ENCODE measurements at regions not wholly inside any gene's neighbourhood (a gene's known extent, or its start where the extent isn't known, plus 50 kb on each side); places are given as distances from the start of the nearest gene placed in this dataset.

GRCh38 chr4:116444117-116444516 is 641.3 kb downstream of the TRAM1L1 start:
- Histone ChIP-seq H3K27me3 (replicated peaks) (no peaks in the 10 kb centered on the region), H3K27ac (no peak overlapping the region), H3K4me3 (ENCODE audit: low read depth, low read length) (no peak overlapping the region), H3K36me3 (replicated peaks) (no peaks in the 10 kb centered on the region)
- in situ Hi-C loops (cut with HindIII; ENCODE audit: low pct_ligation_motif_present, low sequenced_read_pairs) = no loop called here
- no peak for DNase-seq
- no peak for TF ChIP-seq CTCF (IDR thresholded peaks at IDR 0.05; ENCODE audit: low read depth, low read length, missing control alignments)

GRCh38 chr4:116438981-116439729 is 646.2 kb downstream of the TRAM1L1 start:
- DNase-seq = no peak
- no peaks in the 10 kb centered on the region for H3K36me3 ChIP-seq (replicated peaks)
- no peak for TF ChIP-seq CTCF (IDR thresholded peaks at IDR 0.05; ENCODE audit: low read depth, low read length, missing control alignments)
- no peaks in the 10 kb centered on the region for H3K27me3 ChIP-seq (replicated peaks)
- in situ Hi-C loops (cut with HindIII; ENCODE audit: low pct_ligation_motif_present, low sequenced_read_pairs) = no loop called here
- no peak overlapping the region for H3K27ac ChIP-seq
- no peak overlapping the region for H3K4me3 ChIP-seq (ENCODE audit: low read depth, low read length)

GRCh38 chr4:116438417-116438816 is 647.0 kb downstream of the TRAM1L1 start:
- Histone ChIP-seq H3K36me3 (replicated peaks) (no peaks in the 10 kb centered on the region), H3K27me3 (replicated peaks) (no peaks in the 10 kb centered on the region), H3K27ac (no peak overlapping the region), H3K4me3 (ENCODE audit: low read depth, low read length) (no peak overlapping the region)
- in situ Hi-C loops (cut with HindIII; ENCODE audit: low pct_ligation_motif_present, low sequenced_read_pairs) = no loop called here
- no peak for TF ChIP-seq CTCF (IDR thresholded peaks at IDR 0.05; ENCODE audit: low read depth, low read length, missing control alignments)
- DNase-seq = no peak

GRCh38 chr4:116427666-116428065 is 657.7 kb downstream of the TRAM1L1 start:
- in situ Hi-C loops (cut with HindIII; ENCODE audit: low pct_ligation_motif_present, low sequenced_read_pairs) = no loop called here
- no peaks in the 10 kb centered on the region for H3K27me3 ChIP-seq (replicated peaks)
- H3K27ac ChIP-seq = no peak overlapping the region
- no peak for DNase-seq
- TF ChIP-seq CTCF (IDR thresholded peaks at IDR 0.05; ENCODE audit: low read depth, low read length, missing control alignments) = no peak
- no peak overlapping the region for H3K4me3 ChIP-seq (ENCODE audit: low read depth, low read length)
- no peaks in the 10 kb centered on the region for H3K36me3 ChIP-seq (replicated peaks)

GRCh38 chr4:116413222-116413621 is 672.2 kb downstream of the TRAM1L1 start:
- no peaks in the 10 kb centered on the region for H3K27me3 ChIP-seq (replicated peaks)
- no peak overlapping the region for H3K4me3 ChIP-seq (ENCODE audit: low read depth, low read length)
- no peaks in the 10 kb centered on the region for H3K36me3 ChIP-seq (replicated peaks)
- no peak for DNase-seq
- H3K27ac ChIP-seq = no peak overlapping the region
- no peak for TF ChIP-seq CTCF (IDR thresholded peaks at IDR 0.05; ENCODE audit: low read depth, low read length, missing control alignments)
- in situ Hi-C loops (cut with HindIII; ENCODE audit: low pct_ligation_motif_present, low sequenced_read_pairs) = no loop called here

GRCh38 chr4:116401293-116401692 is 684.1 kb downstream of the TRAM1L1 start:
- in situ Hi-C loops (cut with HindIII; ENCODE audit: low pct_ligation_motif_present, low sequenced_read_pairs) = no loop called here
- no peaks in the 10 kb centered on the region for H3K27me3 ChIP-seq (replicated peaks)
- H3K27ac ChIP-seq = no peak overlapping the region
- no peak for DNase-seq
- no peak overlapping the region for H3K4me3 ChIP-seq (ENCODE audit: low read depth, low read length)
- H3K36me3 ChIP-seq (replicated peaks) = no peaks in the 10 kb centered on the region
- no peak for TF ChIP-seq CTCF (IDR thresholded peaks at IDR 0.05; ENCODE audit: low read depth, low read length, missing control alignments)

Measured in brain microvascular endothelial cell (primary cell).